Fibroblast of the conjunctiva (primary cell): ENCODE measurements at regions not wholly inside any gene's neighbourhood (a gene's known extent, or its start where the extent isn't known, plus 50 kb on each side); places are given as distances from the start of the nearest gene placed in this dataset.
"Not testable (repeated sequence)": the region's sequence is repeated elsewhere in the genome, so short reads cannot be mapped to it uniquely, and the experiment has no call there.

Experiments used
- DNase-seq: peaks from one replicate; pipeline ENCODE4 v3.0.0-alpha.2; 2010; ENCODE audit warnings: low read depth

DNA sequence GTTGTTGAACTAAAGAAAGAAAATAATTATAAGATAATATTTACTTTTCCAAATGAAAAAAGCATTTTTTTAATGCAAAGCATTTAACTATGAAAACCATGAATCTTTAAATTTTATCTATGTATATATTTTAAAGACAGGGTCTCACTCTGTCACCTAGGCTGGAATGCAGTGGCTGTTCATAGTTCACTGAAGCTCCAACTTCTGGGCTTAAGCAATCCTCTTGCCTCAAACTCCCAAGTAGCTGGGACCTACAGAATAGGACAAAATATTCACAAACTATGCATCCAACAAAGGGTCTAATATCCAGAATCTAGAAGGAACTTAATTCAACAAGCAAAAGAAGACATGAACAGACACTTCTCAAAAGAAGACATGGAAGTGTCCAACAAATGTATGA is 55.9 kb upstream of the ALB start:
- no peak for DNase-seq

GRCh38 chr4:73347497-73347896 is 56.6 kb upstream of the ALB start:
- no peak for DNase-seq

DNA sequence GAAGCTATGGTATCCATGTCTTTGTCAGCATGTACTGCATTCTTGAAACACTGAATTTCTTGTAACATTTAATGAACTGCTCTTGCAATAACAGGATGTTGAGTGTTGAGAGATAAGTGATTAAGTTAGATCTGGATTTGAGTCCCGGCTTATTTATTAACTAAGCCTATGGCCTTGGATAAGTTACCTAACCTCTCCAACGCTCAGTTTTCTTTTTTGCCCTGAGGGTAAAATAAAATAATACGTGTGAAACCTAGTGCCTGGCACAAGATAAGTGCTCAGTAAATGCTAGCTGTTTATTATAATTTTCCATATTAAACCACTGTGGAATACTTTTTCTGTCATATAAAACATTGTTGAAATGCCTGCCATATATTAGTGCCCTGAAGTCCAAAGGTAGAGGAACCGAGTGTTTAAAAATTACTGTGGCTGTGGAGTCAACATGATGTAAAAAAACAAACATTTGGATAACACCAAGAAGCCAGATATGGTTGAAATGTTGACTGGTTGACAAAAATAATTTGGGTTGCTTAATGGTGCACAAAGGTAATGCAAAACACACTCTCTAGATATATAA is 58.6 kb upstream of the ALB start:
- no peak for DNase-seq

- no peak for DNase-seq
Measured at GRCh38 chr4:73344106-73344505, 60.0 kb upstream of the ALB start.

GRCh38 chr4:73343432-73343831 is 60.7 kb upstream of the ALB start:
- DNase-seq = no peak

GRCh38 chr4:73341454-73341853 is 62.6 kb upstream of the ALB start:
- peak; percentile 36 for DNase-seq

DNA sequence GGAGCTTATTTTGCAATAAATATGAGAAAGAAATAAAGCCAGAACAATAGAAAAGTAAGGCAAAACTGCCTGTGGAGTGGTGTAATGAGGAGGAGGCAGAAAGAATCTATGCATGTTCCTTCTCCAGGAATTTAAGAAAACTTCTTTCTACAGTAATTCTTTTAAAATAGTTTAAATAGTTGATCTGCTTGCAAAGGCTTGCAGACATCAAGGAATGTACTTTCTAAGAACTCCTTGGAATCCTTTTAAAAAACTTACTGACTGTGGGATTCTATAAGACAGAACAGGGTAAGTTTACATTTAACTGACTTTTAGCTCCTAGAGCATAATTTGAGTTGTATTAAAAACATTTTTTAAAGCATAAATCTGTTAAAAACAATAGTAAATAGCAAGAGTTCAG is 63.2 kb upstream of the ALB start:
- no peak for DNase-seq

- no peak for DNase-seq
Measured at GRCh38 chr4:73335679-73336078, 68.4 kb upstream of the ALB start.

DNA sequence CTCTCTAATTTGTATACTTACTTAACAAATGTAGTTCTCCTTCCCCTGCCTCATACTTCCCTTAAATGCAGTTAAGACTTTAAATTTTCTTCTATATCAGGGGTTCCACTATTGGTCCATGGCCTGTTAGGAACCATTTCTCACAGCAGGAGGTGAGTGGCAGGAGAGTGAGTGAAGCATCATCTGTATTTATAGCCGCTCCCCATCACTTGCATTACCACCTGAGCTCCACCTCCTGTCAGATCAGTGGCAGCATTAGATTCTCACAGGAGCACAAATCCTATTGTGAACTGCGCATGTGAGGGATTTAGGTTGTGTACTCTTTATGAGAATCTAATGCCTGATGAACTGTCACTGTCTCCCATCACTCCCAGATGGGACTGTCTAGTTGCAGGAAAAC is 72.1 kb upstream of the ALB start:
- not testable (repeated sequence) for DNase-seq

GRCh38 chr4:73329300-73329699 is 70.7 kb upstream of the ANKRD17 start:
- no peak for DNase-seq

GRCh38 chr4:73325776-73326175 is 67.2 kb upstream of the ANKRD17 start:
- DNase-seq = not testable (repeated sequence)

- DNase-seq = no peak
Measured at GRCh38 chr4:73317092-73317491, 58.5 kb upstream of the ANKRD17 start.

- DNase-seq = peak; percentile 44
Measured at GRCh38 chr4:73315091-73315490, 56.5 kb upstream of the ANKRD17 start.

- no peak for DNase-seq
Measured at GRCh38 chr4:73312967-73313366, 54.4 kb upstream of the ANKRD17 start.

DNA sequence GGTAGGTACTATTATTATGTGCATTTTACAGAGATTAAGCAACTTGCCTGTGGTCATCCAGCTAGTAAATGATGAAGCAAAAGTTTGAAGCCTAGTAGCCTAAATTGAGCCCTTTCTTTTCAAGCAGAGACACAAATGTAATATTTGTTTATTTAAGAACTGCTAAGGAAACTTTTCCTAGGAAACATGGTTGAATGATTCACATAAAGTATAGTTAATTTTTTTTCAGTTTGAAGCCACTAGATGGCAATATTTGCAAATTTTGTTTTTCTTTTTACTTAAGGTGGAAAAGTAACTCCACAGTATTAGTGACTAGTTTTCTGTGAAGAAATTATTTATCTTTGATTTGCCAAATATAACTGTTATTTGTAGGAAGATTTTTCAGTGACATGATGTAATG is 52.8 kb upstream of the ANKRD17 start:
- no peak for DNase-seq

- no peak for DNase-seq
Measured at GRCh38 chr4:73309211-73309610, 50.6 kb upstream of the ANKRD17 start.
